ENCODE measurements at regions not wholly inside any gene's neighbourhood (a gene's known extent, or its start where the extent isn't known, plus 50 kb on each side); places are given as distances from the start of the nearest gene placed in this dataset.
A peak's percentile ranks its signal among the peaks of the same experiment; 100 is the strongest.

DNA sequence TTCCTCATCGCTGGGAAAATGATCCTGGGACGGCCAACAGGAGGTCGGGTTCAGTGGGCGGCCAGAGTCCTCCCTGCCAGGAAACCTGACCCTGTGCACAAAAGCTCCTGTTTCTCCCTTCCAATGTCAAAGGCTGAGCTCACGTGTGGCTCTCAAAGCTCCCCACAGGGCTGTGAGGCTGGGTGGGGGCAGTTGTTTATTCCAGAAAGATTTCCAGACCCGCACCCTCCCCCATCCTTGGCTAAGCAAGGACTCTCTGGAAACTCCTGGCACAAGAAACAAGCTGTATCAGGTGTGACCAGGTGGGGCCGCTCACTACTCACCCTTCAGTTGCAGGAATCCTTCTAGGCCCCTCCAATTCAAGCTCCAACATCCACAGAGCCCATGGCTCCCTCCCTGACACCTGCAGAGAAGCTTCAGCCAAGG is 131.9 kb downstream of the SHANK2 start:
- DNase-seq: no peak

GRCh38 chr11:71119656-71120269 is 132.6 kb downstream of the SHANK2 start:
- DNase-seq: no peak

- no peak for DNase-seq
Observed at GRCh38 chr11:71118671-71119250, 133.6 kb downstream of the SHANK2 start.

DNA sequence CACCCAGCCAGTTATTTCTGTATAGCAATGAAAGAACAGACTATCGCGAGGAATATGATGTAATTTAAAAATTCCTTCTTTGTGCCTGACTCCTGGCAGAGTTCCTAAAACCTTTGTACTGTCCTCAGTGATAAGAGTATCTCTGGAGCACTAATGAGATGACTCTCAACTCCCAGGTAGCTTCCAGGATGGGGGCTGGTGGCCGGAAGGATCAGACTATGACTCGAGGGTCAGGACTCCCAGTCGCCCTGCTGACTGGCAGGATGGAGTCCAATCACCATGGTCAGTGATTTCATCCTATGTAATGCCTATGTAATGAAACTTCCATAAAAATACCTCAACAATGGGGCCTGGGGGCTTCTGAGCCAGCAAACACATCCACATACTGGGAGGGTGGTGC is 135.1 kb downstream of the SHANK2 start:
- peak; percentile 8 for DNase-seq

- no peak for DNase-seq
Observed at GRCh38 chr11:71116693-71117040, 135.7 kb downstream of the SHANK2 start.

DNA sequence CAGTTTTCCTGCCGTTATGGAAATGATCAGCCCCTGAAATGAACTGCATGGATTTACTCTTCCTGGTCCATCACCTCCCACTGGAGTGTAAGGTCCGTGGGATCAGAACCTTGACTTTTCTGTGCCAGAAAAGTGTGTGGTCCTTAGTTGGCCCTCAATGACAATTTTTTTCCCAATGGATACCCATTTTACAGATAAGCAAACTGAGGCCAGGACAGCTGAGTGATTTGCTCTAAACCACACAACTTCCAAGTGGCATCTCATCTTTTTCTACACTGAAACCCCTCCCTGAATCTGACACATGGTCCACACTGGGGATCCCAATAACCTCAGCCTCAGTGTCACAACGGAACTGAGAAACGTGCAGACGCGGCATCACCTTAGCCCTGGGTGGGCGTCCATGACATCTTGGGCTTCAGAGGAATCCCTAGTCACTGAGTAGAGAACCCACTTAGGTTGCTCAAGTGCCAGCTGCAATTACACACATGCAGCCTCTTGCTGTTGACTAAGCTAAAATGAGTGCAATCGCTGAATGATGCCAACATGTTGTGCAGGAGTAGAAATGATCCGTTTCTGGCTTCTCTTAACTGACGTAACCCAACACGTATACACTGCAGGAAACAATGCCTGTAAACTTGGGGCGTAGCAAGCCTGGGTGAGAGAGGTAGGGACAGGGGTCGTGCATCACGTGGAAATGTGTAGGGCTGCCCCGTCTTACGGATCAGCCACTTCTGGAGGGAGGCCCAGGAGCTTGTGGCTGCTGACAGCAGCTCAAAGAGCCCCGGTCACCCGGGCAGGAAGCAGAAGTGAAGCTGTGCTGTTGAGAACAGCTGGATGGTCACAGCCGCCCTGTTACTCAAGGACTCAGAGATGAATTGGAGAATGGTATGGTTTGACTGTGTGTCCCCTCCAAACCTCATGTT is 136.3 kb downstream of the SHANK2 start:
- DNase-seq: no peak

DNA sequence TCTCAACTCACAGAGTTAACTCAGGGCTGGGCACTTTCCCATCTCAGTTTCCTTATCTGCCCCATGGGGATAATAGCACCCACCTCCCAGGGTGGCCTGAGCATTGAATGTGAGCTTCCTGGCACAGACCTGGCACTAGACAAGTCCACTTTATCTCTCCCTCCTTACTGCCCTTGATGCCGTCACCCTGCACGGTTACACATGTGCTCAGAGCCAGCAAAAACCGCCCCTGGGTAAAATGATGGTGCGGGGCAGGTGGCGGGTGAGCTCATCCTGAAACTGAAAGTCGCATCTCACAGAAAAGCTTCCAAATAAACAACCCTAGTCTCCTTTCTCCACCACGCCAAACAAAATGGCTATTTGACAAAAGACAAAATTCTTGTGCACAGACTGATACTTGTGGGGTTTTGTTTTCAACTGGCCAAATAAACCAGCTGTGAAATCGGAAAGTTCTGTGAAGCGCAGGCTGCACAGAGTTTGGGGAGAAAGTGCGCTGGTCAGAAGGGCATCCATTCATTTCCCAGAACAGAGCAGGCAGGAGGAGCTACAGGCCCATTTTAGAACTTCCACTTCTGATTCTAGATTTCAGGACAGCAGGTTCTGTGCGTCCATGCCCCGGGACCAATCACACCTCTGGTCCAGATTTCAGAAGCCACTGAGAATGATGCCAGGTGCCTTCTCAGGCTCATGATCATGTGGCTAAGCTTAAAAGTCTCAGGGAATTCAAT is 138.1 kb downstream of the SHANK2 start:
- DNase-seq: no peak

DNA sequence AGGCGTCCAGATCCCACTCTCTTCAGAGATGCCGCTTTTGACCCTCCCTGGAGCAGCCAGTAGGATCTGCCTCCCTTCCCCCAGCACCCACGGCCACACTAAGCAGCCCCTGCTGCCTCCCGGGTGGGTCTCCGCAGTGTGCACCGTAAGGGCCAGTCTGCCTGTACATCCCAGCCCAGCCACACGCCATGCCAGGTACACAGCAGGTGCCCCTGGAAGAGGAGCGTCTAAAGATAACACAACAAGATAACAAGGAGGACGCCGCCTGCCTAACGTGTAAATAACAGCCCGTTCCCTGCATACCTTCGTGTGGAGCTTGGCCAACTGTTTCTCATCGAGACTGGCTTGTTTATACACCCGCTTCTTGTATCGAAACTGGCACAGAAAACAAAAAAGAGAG is 139.4 kb downstream of the SHANK2 start:
- DNase-seq: no peak

DNA sequence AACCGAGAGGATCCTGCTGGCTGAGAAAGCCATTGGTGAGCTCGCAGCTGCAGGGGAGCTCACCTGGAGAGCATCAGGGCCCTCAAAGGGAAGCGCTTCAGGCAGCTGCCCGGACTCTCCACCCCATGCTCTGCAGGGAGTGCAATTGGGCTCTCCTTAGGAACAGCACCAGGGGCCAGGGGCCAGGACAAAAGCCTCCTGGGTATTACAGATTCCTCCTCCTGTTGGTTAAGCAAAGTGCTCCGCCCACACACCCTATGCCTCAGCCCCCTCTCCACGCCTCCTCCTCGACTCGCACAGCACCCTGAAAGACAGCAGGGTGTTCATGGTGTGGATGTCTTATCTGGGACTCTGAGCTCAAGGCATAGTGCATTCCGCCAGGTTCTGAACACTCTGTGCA is 139.9 kb downstream of the SHANK2 start:
- no peak for DNase-seq

GRCh38 chr11:71109586-71109985 is 142.8 kb downstream of the SHANK2 start:
- no peak for DNase-seq

- DNase-seq: no peak
Observed at GRCh38 chr11:71109186-71109585, 143.2 kb downstream of the SHANK2 start.

DNA sequence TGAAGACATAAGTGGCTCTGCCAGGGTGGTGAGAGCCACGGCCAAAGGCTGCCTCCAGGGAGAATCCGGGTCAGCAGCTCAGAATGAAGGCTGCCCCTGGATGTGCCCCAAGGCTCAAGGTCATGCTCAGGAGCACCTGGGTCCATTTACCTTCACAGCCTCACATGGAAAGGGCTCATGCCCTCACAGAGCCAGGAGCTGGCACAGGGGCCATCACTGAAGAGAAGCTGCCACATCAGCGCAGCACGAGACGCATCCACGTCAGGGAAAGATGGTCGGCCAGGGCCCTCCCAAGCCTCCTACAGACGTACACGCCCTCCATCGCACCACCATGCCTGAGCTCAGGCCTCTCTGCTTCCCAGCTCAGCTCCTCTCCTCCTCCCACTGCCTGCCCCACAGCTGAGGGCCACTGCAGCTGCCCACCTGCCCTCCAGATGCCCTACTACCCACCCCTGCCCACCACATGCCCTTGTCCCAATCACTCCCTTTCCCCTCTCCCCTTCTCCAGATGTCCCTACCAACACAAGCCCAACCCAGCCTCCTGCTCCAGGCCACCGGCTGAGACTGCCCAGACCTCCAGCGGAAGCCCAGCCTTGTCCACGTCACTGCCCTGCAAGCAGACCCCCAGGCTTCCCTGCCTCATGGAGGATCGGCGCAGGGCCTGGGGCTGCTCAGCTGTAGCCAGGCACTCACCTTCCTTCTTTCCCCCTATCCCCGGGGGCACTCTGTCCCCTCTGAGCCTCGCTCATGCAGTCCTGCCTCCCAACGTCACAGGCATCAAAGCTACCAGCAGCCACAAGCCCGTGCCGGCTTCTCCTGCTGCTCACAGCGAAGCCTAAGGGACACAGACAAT is 144.1 kb downstream of the SHANK2 start:
- no peak for DNase-seq

DNA sequence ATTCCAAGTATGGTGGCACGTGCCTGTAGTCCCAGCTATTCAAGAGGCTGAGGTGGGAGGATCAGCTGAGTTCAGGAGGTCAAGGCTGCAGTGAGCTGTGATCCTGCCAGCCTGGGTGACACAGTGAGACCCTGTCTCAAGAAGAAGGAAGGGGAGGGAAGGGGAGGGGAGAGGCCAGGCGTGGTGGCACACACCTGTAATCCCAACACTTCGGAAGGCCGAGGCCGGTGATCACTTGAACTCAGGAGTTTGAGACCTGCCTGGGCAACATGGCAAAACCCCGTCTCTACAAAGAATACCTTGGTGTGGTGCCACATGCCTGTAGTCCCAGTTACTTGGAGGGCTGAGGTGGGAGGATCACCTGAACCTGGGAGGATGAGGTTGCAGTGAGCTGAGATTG is 145.7 kb downstream of the SHANK2 start:
- DNase-seq: no peak

GRCh38 chr11:71103266-71103665 is 149.1 kb downstream of the SHANK2 start:
- DNase-seq: no peak

DNA sequence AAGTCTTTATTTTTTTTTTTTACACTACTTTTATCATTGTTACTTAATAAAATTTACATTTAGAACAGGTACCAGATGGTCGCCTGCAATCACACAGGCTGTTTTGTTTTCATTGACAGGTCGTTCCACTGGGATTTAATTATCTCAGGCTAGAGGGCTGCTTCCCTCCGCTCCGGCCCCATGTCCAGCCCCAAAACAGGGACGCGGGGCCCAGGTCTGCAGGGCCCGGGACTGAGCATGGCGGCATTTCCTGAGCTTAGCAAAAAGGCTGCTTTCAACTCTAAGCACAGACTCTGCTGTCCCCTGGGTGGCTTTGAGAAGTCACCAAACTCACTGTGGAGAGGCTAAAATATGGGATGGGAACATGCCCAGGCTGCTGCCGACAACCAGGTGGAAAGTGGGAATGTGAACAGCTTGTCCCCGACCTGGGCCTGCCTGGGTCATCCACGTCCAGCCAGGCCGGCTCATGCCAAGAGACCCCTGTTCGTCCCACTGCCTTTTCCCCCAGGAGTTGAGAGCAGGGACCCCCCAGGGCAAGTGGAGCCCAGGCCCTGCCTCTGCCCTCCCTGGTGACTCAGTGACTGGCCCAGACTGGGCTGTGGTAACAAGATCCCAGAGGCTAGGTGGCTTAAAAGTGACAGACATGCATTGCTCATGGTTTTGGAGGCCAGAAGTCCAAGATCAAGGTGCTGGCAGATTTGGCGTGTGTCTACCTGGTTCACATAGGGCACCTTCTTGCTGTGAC is 150.0 kb downstream of the SHANK2 start:
- no peak for DNase-seq

- DNase-seq: no peak
Observed at GRCh38 chr11:71101606-71102005, 150.8 kb downstream of the SHANK2 start.

DNA sequence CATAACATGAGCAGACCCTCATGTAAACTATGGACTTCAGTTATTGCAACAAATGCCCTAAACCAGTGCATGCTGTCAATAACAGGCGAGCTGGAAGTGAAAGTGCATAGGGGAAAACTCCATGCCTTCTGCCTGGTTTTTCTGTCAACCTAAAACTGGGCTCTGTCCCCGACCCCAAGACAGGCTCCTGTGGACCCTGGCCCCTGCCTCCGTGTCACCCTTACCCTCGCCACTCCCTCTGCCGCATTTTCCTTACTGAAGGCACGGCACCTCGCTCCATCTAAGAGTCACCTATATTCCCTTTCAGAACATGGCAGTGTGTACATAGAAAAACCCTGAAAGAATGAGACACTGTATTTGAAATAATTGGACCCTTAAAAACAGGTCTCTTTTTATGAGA is 151.3 kb downstream of the SHANK2 start:
- DNase-seq: no peak

DNA sequence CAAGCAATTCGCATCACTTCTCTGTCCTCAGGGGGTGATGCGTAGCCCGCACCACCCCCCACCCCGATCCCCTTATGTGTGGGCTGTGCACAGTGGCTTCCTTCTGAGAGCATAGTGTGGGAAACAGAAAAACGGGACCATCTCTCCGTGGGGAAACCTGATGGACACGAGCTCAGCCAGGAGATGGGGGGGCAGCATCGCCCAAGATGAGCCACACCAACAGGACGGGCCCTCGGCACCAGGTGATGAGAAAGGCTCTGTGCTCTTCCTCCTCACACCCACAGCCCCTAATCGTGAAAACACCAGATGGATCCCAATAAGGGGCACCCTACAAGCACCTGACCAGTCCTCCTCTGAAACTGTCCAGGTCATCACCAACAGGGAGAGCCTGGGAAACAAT is 153.6 kb downstream of the SHANK2 start:
- DNase-seq: no peak

DNA sequence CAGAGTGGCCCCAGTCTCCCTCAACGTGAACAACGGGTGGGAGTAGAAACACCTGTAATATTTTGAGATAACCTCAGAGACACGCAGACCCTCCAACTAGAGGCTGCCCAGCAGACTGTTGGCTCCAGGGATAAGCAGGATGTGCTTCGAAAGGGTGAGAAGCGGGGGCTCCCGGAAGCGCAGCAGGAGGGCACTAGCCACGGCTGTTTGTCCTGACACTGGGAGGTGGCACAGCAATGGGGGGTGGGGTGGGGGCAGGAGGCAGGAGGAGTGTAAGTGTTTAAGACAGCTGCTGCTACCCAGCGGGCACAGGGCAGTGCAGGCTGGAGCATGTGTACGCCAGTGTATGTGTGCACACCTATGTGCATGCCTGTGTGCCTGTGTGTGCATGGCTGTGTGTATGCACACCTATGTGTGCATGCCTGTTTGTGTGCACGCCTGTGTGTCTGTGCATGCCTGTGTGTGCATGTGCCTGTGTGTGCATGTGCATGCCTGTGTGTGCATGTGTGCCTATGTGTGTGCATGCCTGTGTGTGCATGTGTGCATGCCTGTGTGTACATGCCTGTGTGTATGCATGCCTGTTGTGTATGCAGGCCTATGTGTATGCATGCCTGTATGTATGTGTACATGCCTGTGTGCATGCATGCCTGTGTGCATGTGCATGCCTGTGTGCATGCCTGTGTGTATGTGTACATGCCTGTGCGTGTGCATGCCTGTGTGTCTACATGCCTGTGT is 154.7 kb downstream of the SHANK2 start:
- DNase-seq: no peak

DNA sequence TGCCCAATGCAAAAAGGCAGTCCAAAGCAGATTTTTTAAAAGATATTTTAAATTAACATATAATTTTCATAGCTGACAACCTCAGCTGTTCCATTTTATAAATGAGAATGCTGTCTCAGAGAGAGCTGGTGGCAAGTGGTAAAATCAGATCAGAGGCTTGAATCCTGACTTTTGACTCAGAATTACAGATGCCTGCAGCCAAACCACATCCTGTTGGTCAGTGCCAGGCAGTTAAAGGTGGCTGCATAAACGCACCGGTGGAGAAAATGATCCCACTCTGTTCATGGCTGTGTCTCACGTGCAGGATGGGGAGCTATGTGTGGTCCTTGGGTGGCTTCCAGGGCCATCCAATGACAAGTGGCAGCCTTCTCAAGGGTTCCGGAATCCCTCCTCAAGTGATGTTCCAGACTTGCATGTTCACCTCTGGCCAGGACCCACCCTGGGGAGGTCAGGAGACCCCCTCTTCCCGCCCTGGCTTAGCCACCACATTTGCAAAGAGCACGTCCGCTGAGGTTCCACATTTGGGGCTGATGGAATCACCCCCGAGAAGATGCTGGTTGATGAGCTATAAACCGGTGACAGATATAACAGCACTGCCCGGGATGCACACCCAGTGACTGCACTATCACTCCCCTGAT is 155.5 kb downstream of the SHANK2 start:
- no peak for DNase-seq

All from fibroblast of skin of right biceps (primary cell).